ENCODE measurements at regions not wholly inside any gene's neighbourhood (a gene's known extent, or its start where the extent isn't known, plus 50 kb on each side); places are given as distances from the start of the nearest gene placed in this dataset.
"Not testable (repeated sequence)": the region's sequence is repeated elsewhere in the genome, so short reads cannot be mapped to it uniquely, and the experiment has no call there.

- no peak overlapping the region for H3K27ac Mint-ChIP-seq
- no peak overlapping the region for H3K4me3 Mint-ChIP-seq
- TF ChIP-seq CTCF (IDR thresholded peaks at IDR 0.05; ENCODE audit: unreplicated experiment in 3 of 3): no peak
Observed at GRCh38 chr1:104190821-104191220, 441.1 kb downstream of the AMY1C start.

DNA sequence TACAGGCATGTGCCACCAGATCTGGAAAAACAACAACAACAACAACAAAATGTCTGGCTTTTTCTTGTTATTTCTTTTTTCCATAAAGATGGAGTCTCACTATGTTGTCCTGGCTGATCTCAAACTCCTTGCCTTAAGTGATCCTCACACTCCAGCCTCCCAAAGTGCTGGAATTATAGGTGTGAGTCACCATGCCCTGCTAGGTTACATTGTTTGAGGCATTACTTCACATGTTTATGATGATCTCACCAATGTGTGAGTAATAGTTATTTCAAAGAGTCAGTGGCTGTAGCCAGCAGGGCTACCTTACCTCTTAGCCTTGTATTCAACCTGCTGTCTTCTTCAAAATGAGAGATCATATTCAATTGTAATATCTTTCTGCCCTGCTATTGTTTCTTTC, 445.7 kb downstream of the AMY1C start:
- H3K9me3 Mint-ChIP-seq: no peaks in the 10 kb centered on the region
- no peak for TF ChIP-seq CTCF (IDR thresholded peaks at IDR 0.05; ENCODE audit: unreplicated experiment in 3 of 3)
- no peaks in the 10 kb centered on the region for H3K36me3 Mint-ChIP-seq (ENCODE audit: low read depth)

More at GRCh38 chr1:104190821-104191220, 441.1 kb downstream of the AMY1C start:
- H3K36me3 Mint-ChIP-seq (ENCODE audit: low read depth): no peaks in the 10 kb centered on the region
- H3K4me1 Mint-ChIP-seq: no peaks in the 10 kb centered on the region
- no peaks in the 10 kb centered on the region for H3K27me3 Mint-ChIP-seq (ENCODE audit: low read depth)
- no peaks in the 10 kb centered on the region for H3K9me3 Mint-ChIP-seq

GRCh38 chr1:104196136-104196535, 446.4 kb downstream of the AMY1C start:
- no peak for TF ChIP-seq CTCF (IDR thresholded peaks at IDR 0.05; ENCODE audit: unreplicated experiment in 3 of 3)
- H3K4me3 Mint-ChIP-seq: no peak overlapping the region
- no peaks in the 10 kb centered on the region for H3K36me3 Mint-ChIP-seq (ENCODE audit: low read depth)
- H3K27me3 Mint-ChIP-seq (ENCODE audit: low read depth): no peaks in the 10 kb centered on the region
- no peaks in the 10 kb centered on the region for H3K4me1 Mint-ChIP-seq
- no peak overlapping the region for H3K27ac Mint-ChIP-seq
- H3K9me3 Mint-ChIP-seq: peaks cover 3% of the 10 kb centered on the region

More for the DNA sequence above, 445.7 kb downstream of the AMY1C start:
- Mint-ChIP-seq H3K4me3 (no peak overlapping the region), H3K27me3 (ENCODE audit: low read depth) (no peaks in the 10 kb centered on the region), H3K4me1 (no peaks in the 10 kb centered on the region), H3K27ac (no peak overlapping the region)

GRCh38 chr1:104197516-104197915, 447.8 kb downstream of the AMY1C start:
- no peak overlapping the region for H3K27ac Mint-ChIP-seq
- H3K36me3 Mint-ChIP-seq (ENCODE audit: low read depth): no peaks in the 10 kb centered on the region
- peaks cover 6% of the 10 kb centered on the region for H3K9me3 Mint-ChIP-seq
- no peak for TF ChIP-seq CTCF (IDR thresholded peaks at IDR 0.05; ENCODE audit: unreplicated experiment in 3 of 3)
- no peak overlapping the region for H3K4me3 Mint-ChIP-seq
- no peaks in the 10 kb centered on the region for H3K4me1 Mint-ChIP-seq
- H3K27me3 Mint-ChIP-seq (ENCODE audit: low read depth): no peaks in the 10 kb centered on the region

DNA sequence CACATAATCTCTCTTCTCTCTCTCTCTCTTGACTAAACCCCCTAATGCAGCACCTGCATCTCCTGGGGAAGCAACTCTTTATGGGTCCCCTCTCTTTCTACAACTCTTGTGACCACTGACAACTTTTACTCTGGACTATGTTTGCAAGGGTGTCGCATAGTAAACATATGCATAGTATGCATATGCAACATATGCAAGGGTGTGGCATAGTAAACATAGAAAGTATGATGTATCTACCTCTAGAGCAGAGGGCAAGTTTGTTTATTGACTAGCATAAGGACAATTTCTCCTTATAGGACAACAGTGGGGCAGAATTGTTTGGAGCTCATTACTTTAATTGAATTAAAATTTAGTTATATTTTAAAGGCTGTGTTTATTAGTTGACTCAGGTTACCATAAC, 462.5 kb downstream of the AMY1C start:
- Mint-ChIP-seq H3K4me1 (no peaks in the 10 kb centered on the region), H3K9me3 (peaks cover 16% of the 10 kb centered on the region), H3K27ac (no peak overlapping the region), H3K27me3 (ENCODE audit: low read depth) (no peaks in the 10 kb centered on the region), H3K36me3 (ENCODE audit: low read depth) (no peaks in the 10 kb centered on the region), H3K4me3 (no peak overlapping the region)
- no peak for TF ChIP-seq CTCF (IDR thresholded peaks at IDR 0.05; ENCODE audit: unreplicated experiment in 3 of 3)

- peaks cover 36% of the 10 kb centered on the region for H3K9me3 Mint-ChIP-seq
- not testable (repeated sequence) for H3K27ac Mint-ChIP-seq; H3K27me3 Mint-ChIP-seq (ENCODE audit: low read depth); H3K4me1 Mint-ChIP-seq; H3K4me3 Mint-ChIP-seq; H3K36me3 Mint-ChIP-seq (ENCODE audit: low read depth)
Observed at GRCh38 chr1:104217395-104217986, 467.8 kb downstream of the AMY1C start.
